GM19099 (cell line): ENCODE measurements at regions not wholly inside any gene's neighbourhood (a gene's known extent, or its start where the extent isn't known, plus 50 kb on each side); places are given as distances from the start of the nearest gene placed in this dataset.

ENCODE experiments used
- POLR2A ChIP-seq: IDR thresholded peaks from 3 replicates; pipeline ENCODE4 v1.6.1; 2011; ENCODE audit warnings: low read depth; ENCODE audit not compliant: insufficient read length; ENCODE audit errors: extremely low read depth

DNA sequence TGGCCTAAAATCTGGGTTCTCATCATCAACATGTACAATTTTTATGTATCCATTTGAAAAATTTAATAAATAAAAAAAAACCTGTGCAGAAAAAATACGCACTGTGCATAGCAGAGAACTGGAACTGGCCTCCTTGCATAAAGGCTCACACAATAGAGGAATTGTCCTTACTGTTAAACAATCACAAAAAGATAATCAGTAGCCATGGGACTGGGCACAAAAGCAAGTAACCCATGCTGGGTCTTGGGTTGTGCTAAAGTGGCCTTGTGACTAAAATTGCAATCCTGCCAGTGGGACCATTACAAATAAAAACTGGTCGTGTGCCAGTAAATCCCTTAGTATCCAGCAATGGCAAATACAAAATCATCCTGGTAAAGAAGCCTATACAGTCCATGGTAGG is 1646.6 kb downstream of the MAT2B start:
- TF ChIP-seq POLR2A = no peak

DNA sequence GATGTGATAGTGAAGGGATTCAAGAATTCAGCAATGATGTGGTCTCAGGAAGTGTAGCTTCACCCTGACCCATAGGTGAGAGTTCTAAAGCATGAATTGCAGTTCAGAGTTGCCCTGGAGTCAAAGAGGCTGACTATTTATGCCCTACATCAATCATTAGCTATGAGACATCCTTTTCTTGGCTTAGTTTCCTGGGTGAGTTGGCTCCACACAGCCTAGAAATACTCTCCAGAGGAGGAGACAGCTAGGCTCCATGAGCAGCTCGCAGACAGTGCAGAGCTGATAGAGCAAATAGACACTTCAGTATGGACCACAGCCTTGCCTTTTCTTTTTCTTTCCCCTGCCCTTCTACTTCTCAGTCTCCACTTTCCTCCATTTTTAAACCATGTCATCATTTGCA is 1651.8 kb downstream of the MAT2B start:
- no peak for TF ChIP-seq POLR2A

DNA sequence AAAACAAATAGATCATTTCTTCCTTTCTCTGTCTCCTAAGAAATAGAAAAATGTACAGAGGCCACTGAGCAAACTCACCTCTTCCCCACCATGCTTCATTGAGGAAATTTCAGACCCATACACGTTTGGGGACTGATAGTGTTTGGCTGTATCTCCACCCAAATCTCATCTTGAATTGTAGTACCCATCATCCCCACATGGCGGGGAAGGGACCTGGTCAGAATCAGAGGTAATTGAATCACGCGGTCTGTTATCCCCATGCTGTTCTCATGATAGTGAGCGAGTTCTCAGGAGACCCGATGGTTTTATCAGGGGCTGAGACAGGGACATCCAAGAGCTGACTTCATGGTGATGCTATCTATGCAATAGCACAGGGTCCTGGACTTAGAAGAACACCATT is 1655.8 kb downstream of the MAT2B start:
- no peak for TF ChIP-seq POLR2A

DNA sequence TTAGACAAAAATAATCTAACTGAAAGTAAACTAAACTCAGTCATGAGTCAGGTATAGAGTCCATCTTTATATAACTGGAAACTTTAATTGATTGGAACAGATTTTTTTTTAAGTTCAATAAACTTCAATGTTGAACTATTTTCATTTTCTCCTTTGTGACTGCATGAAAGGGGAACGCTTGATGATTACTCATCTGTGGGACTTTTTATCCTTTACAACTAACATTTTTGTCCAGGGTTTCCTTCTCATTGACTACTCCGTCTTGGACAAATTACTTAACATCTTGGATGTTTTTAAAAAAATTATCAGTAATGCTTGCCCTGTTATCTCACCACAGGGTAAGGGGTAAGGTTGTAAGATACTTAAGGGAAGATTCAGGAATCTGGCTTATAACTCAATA is 1658.4 kb downstream of the MAT2B start:
- TF ChIP-seq POLR2A = no peak

DNA sequence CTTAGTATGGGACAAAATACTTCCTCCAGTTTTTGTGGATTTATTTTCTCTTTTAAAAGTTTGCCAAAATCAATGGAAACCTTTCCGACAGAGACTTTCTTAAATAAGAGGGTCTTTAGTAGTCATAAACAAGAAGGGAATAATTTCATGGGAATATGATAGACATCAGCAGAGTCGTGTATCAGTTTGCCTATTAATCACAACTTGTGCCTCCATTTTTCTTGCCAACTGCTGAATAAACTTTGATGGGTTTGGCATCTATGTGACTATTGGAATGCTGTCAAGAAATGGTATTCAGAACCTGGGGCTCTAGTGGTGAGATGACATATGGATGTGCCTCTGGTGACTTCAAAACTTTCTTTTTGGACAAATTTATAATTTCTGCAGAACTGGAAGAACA is 1668.2 kb downstream of the MAT2B start:
- no peak for TF ChIP-seq POLR2A

DNA sequence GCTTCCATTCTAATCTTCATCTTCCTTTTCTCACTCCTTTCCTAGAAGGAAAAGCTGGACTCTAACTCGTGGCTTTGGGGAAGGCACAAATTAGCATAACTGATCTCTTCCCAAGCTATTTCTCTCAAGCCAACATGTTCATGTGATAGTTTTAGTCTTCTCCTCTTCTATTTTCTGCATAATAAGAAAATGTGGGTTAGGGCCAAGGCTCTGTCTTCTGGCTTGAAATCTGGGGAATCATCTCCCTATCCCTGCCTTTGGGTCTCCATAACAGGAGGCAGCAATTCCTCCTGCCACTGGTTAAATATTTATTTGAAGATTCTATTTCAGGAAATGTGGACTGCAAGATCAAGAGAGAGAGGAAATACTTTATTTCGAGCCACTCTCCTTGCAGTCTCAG is 1669.6 kb downstream of the MAT2B start:
- no peak for TF ChIP-seq POLR2A

DNA sequence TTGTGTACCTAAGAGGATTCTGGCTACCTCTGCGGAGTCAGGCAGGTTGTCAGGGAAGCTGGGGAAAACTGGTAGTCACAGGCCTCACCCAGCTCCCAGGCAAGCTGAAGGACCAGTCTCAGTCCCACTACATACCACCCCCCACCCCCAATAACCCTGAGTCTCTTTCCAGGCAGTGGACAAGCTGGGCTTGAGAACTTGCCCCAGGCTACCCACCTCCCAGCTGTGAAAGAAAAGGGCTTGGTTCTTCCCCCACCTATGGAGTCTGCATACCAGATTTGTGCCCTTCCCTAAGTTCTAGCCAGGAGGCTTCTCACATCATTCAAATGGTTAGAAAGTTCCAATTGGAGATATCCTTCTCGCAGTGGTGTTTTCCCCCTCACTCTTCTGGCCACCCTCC is 1678.8 kb downstream of the MAT2B start:
- no peak for TF ChIP-seq POLR2A

DNA sequence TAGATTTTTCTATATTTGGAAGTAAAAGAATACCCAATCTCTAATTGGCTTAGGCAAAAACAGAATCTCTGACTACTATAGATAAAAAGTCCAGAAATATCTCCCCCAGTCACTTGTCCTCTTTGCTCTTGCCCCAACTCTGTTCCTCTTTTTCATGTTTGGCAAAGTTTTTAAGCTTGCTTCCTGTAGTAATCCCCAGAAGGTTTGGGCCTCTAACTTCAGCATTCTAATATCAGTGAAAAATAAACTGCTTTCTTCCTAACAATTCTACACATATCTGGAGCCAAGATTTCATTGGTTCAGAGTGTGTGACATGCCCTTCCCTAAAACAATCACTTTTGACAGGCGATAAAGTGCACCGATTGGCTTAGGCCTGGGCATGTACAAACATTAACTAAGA is 1680.3 kb downstream of the MAT2B start:
- no peak for TF ChIP-seq POLR2A

DNA sequence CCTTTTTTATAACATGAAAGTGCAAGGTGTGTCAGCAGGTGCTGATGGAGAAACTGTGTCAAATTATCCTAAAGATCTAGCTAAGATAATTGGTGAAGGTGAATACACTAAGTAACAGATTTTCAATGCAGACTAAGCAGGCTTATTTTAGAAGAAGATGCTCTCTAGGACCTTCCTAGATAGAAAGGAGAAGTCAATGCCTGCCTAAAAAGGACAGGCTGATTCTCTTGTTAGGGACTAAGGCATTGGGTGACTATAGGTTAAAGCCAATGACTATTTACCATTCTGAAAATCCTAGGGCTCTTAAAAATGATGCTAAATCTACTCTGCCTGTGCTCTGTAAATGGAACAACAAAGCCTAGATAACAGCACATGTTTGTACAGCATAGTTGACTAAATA is 1682.4 kb downstream of the MAT2B start:
- TF ChIP-seq POLR2A = no peak

DNA sequence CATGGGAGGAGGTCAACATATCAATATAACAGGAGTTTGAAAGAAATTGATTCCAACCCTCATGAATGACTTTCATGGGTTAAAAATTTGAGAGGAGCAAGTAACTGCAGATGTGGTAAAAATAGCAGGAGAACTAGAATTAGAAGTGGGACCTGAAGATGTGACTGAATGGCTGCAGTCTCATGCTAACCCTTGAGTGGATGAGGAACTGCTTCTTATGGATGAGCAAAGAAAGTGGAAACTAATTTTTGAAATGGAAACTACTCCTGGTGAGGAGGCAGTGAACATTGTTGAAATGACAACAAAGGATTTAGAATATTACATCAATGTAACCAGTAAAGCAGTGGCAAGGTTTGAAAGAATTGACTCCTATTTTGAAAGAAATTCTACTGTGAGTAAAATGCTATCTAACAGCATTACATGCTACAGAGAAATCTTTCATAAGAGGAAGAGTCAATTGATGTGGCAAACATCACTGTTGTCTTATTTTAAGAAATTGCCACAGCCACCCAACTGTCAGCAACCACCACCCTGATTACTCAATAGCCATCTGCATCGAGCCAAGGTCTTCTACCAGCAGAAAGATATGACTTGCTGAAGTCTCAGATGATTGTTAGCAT is 1683.2 kb downstream of the MAT2B start:
- no peak for TF ChIP-seq POLR2A

DNA sequence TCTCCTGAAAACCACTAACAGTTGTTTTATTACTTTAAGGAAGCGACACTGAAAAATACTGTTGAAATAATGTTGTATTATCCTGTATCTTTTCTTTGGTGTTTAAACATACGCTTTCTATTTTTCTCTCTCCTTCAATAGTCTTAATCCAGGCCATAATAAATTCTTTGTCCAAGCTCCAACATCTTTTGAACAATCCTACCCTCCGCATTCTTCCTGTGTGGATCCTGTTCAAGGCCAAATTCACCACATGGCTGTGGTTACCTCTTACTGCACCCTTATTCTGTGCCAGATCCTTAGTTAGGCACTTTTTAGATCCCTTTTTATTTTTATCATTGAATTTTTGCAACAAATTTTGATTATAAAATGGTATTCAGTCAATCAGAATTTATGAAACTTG is 1691.5 kb downstream of the MAT2B start:
- TF ChIP-seq POLR2A = no peak

DNA sequence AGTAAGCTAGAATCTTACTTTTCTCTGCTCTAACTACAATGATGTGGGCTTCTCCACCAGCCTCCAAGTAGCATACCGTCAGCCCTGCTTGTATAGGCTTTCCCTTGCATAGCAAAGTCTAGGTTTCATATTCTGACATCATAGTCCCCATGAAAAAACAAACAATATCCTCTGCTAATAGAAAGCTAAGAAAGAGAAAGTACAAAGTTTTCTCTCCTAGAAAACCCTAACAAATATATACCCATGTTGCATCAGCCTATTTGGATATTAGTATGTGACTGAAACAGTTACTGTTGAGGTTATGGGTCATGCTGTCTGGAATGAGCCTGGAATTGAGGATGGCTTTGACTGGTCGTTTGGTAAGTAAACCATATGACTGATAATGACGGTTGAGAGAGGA is 1696.0 kb downstream of the MAT2B start:
- TF ChIP-seq POLR2A = no peak

DNA sequence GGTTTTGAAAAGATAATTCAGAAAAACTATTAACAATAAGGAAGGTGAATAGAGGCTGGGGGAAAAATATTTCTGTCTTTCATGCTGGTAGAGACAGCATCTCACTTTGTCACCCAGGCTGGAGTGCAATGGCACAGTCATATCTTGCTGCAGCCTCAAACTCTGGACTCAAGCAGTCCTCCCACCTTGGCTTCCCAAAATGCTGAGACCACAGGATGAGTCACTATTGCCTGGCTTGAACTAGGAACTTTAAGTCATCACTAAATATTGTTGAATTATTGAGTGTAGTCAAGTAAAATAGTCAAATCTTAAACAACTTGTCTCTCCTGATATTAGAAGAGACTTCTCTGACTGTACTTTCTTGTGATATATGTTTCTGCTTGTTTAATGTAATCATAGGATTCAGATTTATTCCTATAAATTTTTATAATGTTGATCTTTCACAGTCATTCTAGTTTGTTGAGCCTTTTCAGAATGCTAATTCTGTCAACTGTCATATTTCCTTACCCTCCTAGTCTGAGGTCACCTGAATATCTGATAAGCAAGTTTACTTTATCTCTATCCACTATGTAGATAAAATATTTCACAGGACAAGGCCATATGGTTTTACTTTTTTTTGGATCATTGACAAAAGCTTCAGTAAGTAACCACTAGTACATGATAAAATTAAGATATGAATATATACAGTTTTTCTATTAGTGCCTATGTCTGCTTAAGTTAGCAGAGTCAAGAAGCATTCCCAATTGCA is 1696.5 kb downstream of the MAT2B start:
- TF ChIP-seq POLR2A = no peak

DNA sequence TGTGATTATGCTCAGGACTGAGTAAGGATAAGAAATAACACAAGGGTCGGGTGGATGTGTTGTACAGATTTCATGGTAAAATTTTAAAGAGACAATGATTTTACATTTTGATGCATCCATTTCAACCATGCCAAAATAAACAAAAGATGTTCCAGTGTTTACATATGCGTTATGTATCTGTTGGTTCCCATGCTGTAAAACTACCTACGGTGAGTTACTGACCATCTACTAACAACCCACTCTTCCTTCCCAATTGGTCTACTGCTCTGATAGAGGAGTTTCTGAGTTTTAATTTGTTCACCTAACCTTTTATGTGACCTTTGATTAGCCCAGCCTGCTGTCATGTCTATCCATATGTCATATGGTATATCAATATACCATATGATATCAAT is 1697.1 kb downstream of the MAT2B start:
- no peak for TF ChIP-seq POLR2A

DNA sequence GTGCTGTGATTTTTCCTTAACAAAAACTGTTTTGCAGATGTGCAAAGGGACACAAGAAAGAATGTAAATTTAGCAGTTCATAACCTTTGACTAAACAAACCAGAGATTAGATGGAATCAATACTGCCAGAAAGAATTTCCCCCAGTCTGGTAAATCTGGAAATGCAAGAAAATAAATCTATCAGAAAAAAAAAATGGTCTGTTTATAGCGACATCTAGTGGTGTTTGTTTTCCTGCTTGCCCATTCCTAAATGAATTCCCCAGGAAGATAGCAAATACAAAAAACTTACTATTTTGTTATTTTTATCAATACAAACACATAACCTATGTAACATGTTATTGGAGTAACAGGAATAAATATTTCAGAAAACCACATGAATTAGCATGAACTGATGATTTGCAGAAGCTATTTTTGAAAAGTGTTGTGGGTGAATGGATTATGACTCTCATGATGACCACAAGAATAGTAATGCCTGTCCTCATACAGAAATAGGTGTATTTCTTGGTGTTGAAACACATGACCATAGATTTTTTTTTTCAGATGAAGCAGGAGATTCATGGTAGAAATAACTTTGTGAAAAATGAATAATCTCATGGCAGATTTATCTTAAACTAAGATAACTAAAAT is 1703.8 kb downstream of the MAT2B start:
- no peak for TF ChIP-seq POLR2A

DNA sequence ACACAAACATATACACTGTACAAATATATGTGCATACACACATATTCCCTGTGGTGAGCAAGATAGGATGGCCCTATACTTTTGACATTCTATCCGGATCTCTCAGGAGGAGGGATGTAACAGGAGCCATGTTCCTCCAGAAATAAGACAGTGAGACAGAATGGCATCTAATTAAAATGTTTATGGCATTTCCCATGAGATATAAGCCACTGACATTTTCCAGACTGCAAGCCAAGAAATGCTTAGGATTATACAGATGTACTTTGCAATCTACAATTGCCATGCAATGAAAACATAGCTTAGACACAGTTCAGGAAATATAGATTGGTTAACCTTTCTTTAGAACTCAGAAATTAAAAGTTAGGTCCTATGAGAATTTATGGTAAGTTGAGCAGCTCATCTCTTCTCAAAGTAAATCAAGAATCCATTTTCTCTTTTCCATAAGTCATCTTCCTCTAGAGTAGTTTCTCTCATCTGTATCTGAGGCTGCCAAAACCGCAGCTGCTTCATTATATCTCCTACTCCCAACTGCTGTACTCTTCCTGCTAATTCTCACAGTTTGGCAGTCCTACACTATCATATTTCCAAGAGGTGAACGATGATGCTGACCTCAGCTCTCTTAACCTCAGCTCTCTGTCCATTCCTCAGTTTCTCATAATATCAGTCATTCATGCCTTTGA is 1719.1 kb downstream of the MAT2B start:
- no peak for TF ChIP-seq POLR2A
